ENCODE measurements at regions not wholly inside any gene's neighbourhood (a gene's known extent, or its start where the extent isn't known, plus 50 kb on each side); places are given as distances from the start of the nearest gene placed in this dataset.

GRCh38 chr10:88218362-88218761 lies 354.9 kb downstream of the PTEN start:
- no peak overlapping the region for H3K4me3 ChIP-seq
- no peak for DNase-seq (ENCODE audit: low spot score in 2 of 2)
- no peaks in the 10 kb centered on the region for H3K36me3 ChIP-seq
- intact Hi-C loops (cut with DNase I; ENCODE audit: low total_unique reads), result no loop called here
- no peaks in the 10 kb centered on the region for H3K9me3 ChIP-seq
- no peaks in the 10 kb centered on the region for H3K27me3 ChIP-seq
- H3K4me1 ChIP-seq, result no peaks in the 10 kb centered on the region
- TF ChIP-seq POLR2A (IDR thresholded peaks at IDR 0.05), result no peak
- no peak for TF ChIP-seq POLR2AphosphoS5 (IDR thresholded peaks at IDR 0.05)
- no peak for TF ChIP-seq CTCF (IDR thresholded peaks at IDR 0.05)
- no peak overlapping the region for H3K27ac ChIP-seq

- TF ChIP-seq CTCF (IDR thresholded peaks at IDR 0.05) (no peak), POLR2AphosphoS5 (IDR thresholded peaks at IDR 0.05) (no peak), POLR2A (IDR thresholded peaks at IDR 0.05) (no peak)
- no peaks in the 10 kb centered on the region for H3K27me3 ChIP-seq
- intact Hi-C loops (cut with DNase I; ENCODE audit: low total_unique reads), result no loop called here
- H3K4me1 ChIP-seq, result no peaks in the 10 kb centered on the region
- H3K27ac ChIP-seq, result no peak overlapping the region
- H3K36me3 ChIP-seq, result no peaks in the 10 kb centered on the region
- H3K9me3 ChIP-seq, result no peaks in the 10 kb centered on the region
- H3K4me3 ChIP-seq, result no peak overlapping the region
- no peak for DNase-seq (ENCODE audit: low spot score in 2 of 2)
Observed at GRCh38 chr10:88219753-88220152, 356.3 kb downstream of the PTEN start.

GRCh38 chr10:88221010-88221973 lies 357.9 kb downstream of the PTEN start:
- intact Hi-C loops (cut with DNase I; ENCODE audit: low total_unique reads), result no loop called here
- Histone ChIP-seq H3K9me3 (no peaks in the 10 kb centered on the region), H3K27ac (no peak overlapping the region), H3K27me3 (no peaks in the 10 kb centered on the region), H3K4me1 (no peaks in the 10 kb centered on the region), H3K4me3 (no peak overlapping the region), H3K36me3 (no peaks in the 10 kb centered on the region)
- no peak for DNase-seq (ENCODE audit: low spot score in 2 of 2)
- TF ChIP-seq CTCF (IDR thresholded peaks at IDR 0.05), result no peak
- TF ChIP-seq POLR2AphosphoS5 (IDR thresholded peaks at IDR 0.05), result no peak
- no peak for TF ChIP-seq POLR2A (IDR thresholded peaks at IDR 0.05)

- intact Hi-C loops (cut with DNase I; ENCODE audit: low total_unique reads), result no loop called here
- Histone ChIP-seq H3K9me3 (no peaks in the 10 kb centered on the region), H3K27me3 (no peaks in the 10 kb centered on the region), H3K36me3 (no peaks in the 10 kb centered on the region), H3K4me1 (no peaks in the 10 kb centered on the region), H3K4me3 (no peak overlapping the region), H3K27ac (no peak overlapping the region)
- TF ChIP-seq POLR2A (IDR thresholded peaks at IDR 0.05) (no peak), POLR2AphosphoS5 (IDR thresholded peaks at IDR 0.05) (no peak), CTCF (IDR thresholded peaks at IDR 0.05) (no peak)
- no peak for DNase-seq (ENCODE audit: low spot score in 2 of 2)
Observed at GRCh38 chr10:88222881-88223280, 359.5 kb downstream of the PTEN start.
